Ovary (tissue), 3 donors: ENCODE measurements at regions not wholly inside any gene's neighbourhood (a gene's known extent, or its start where the extent isn't known, plus 50 kb on each side); places are given as distances from the start of the nearest gene placed in this dataset.

Source experiments
- CTCF ChIP-seq, 3 donors: fragments of 450-650 bp in 2 of 3; fragments of 200-600 bp in 1 of 3; IDR thresholded peaks; one replicate each; pipeline versions ENCODE4 v1.5.1 to v1.8.0; 2016 to 2022; ENCODE audit warnings: antibody characterized with exemption in 3 of 3, mild to moderate bottlenecking in 1 of 3
- POLR2A ChIP-seq: fragments of 450-650 bp; IDR thresholded peaks from one replicate; pipeline ENCODE4 v1.6.1; 2017; ENCODE audit warnings: antibody characterized with exemption, mild to moderate bottlenecking, moderate library complexity
- donor health status: DM: no; HTN: no; CAD: no.

- TF ChIP-seq CTCF (IDR thresholded peaks at IDR 0.05) = no peak
- TF ChIP-seq POLR2A = no peak
Observed at GRCh38 chr14:98682033-98682432, 590.0 kb downstream of the BCL11B start.
